ENCODE measurements at regions not wholly inside any gene's neighbourhood (a gene's known extent, or its start where the extent isn't known, plus 50 kb on each side); places are given as distances from the start of the nearest gene placed in this dataset. TPM values are rescaled to one million over a fixed set of nuclear protein-coding genes. Genes with fewer than 3 reads are reported as not detected.

Small RNA genes lying in the stretch of these regions (small RNA-seq; reads per million reads assigned to genes)
- not detected for gene AL451086.1 (ENCODE audit: low replicate concordance)

All from GM23338 (cell line).